Neural progenitor cell (in vitro differentiated cells): ENCODE measurements at regions not wholly inside any gene's neighbourhood (a gene's known extent, or its start where the extent isn't known, plus 50 kb on each side); places are given as distances from the start of the nearest gene placed in this dataset.
"Not testable (repeated sequence)": the region's sequence is repeated elsewhere in the genome, so short reads cannot be mapped to it uniquely, and the experiment has no call there.

Experiments used
- CTCF ChIP-seq: fragments of 200-600 bp; sonication (generic); IDR thresholded peaks from 2 replicates; pipeline ENCODE4 v1.5.1; 2017; ENCODE audit warnings: antibody characterized with exemption, mild to moderate bottlenecking
- EZH2 ChIP-seq: fragments of 200-600 bp; sonication (generic); IDR thresholded peaks from 2 replicates; pipeline ENCODE4 v1.6.1; 2017; ENCODE audit warnings: antibody characterized with exemption, mild to moderate bottlenecking, moderate library complexity

GRCh38 chr17:30726734-30727133 is 97.8 kb downstream of the CRLF3 start:
- not testable (repeated sequence) for TF ChIP-seq CTCF, EZH2
